HG03439 (cell line): ENCODE measurements at regions not wholly inside any gene's neighbourhood (a gene's known extent, or its start where the extent isn't known, plus 50 kb on each side); places are given as distances from the start of the nearest gene placed in this dataset.
"Not testable (repeated sequence)": the region's sequence is repeated elsewhere in the genome, so short reads cannot be mapped to it uniquely, and the experiment has no call there.

Experiments
- ATAC-seq: cut with Tn5 transposase; IDR thresholded peaks from one replicate; pipeline ENCODE4 v1.9.1; 2021; ENCODE audit warnings: mild to moderate bottlenecking, moderate library complexity; ENCODE audit not compliant: unreplicated experiment

- no peak for ATAC-seq
Measured at GRCh38 chr6:168943231-168943905, 310.3 kb downstream of the THBS2 start.

GRCh38 chr6:168942646-168943045 lies 311.0 kb downstream of the THBS2 start:
- ATAC-seq: no peak

DNA sequence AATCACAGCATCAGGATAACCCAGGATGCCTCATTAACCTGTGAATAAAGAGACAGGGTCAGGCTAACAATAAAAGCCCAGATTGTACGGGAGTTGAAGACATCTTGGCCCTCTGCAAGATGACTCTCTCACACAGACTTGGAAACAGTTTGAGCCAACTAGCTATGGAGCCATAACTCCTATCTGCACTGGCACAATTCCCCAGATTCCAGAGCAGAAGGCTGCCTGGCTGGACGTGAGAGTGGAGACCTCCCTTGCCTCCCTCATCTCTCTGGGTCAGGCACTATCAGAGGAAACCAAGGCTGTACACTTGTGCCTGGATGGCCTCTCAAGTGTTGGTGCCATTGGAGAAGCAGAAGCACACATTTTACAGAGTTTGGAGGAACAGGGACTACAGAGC lies 312.6 kb downstream of the THBS2 start:
- no peak for ATAC-seq

GRCh38 chr6:168939796-168940195 lies 313.9 kb downstream of the THBS2 start:
- no peak for ATAC-seq

DNA sequence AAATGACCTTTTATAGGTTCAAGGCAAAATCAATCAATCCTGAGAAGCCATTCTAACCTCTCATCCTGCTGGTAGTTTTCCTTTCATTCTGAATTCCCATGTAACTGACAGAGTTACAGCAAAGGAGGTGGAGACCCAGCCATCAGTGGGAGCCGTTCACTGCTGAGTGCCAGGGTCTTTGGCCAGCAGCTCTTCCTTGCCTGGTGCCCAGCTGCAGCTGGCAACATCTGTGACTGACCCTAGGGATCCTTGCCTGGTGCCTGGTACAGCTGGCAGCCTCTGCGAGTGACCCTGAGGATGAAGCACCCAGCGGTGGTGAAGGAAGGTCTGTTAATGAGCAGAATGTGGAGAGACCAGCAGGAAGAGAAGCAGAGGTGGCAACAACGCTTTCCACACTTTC lies 314.6 kb downstream of the THBS2 start:
- ATAC-seq: no peak

GRCh38 chr6:168938546-168938945 lies 315.1 kb downstream of the THBS2 start:
- no peak for ATAC-seq

DNA sequence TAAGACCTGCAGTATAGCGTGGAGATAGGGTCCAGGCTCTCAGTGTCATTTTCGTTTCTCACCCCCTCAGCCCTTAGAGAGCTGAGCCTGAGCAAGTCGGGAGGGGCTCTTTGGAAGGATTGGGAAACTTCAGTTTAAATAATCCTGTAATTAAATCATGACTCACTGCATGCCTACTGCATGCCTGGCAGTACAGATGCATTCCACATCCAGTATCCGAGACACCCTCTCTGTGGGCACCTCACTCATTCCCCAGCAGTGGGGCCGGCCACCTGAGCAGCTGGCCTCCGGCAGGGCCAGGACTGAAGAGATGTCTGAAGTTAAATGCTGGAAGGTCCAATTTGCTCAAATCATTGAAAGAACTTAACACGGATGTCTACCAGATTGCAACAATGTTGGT lies 316.6 kb downstream of the THBS2 start:
- no peak for ATAC-seq

DNA sequence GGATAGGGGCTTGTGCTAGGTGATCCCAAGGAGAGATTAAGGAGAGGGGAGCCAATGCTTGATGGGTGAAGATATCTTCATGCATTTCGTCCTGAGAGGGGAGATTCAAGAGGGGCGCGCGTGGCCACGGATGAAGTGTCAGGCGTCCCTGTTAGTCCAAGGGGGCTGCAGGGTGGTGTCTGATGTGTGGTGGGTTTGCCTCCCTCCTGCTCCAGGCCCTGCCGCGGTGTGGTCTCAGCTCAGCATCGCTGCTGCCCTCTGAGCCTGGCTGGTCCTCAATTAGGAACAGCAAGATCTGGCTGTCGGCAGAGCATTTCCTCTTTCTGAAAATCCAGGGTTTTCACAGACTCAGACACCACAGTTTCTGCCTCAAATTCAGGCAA lies 318.0 kb downstream of the THBS2 start:
- no peak for ATAC-seq

DNA sequence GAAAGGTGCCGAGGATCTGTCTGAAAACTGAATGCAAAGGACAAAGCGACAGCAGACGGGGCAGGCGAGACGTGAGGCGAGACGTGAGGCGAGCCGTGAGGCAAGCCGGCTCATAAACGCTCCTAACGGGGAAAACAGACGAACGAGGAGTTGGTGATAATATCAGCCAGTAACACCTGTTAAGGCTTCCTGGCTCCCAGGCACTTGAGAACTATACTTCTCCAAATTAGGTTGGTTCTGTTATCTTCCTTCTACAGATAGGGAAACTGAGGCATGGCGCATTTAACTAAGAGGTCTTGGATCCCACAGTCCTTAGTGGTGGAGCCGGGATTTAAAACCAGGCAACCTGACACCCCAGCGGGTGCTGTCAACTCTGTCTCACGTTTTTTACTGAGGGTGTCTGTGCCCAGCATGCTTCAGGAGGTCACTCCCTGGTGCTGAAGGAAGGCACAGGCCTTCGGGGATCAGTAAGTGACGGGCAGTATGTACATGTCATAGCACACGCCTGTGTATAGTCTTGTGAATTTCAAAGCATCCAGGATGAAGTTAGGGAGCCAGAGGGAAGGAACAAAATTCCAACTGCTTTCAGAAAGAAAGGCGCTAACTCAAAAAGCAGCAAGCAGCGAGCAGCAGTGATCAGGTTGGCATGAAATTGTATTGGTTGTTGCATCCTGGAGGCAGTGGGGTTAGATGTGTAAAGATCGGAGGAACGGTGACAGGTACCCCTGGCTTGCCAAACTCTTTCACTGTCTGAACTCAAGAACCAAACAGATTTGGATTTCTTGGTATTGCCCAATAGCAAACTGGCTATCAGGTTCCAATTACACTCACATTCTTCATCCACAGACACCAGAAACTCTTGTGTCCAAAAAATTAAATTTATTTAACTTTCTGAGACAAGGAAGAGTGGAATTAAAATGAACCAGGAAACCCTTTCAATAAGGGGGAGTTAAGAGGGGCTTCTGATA lies 318.7 kb downstream of the THBS2 start:
- ATAC-seq: no peak

GRCh38 chr6:168932171-168932570 lies 321.5 kb downstream of the THBS2 start:
- ATAC-seq: not testable (repeated sequence)

DNA sequence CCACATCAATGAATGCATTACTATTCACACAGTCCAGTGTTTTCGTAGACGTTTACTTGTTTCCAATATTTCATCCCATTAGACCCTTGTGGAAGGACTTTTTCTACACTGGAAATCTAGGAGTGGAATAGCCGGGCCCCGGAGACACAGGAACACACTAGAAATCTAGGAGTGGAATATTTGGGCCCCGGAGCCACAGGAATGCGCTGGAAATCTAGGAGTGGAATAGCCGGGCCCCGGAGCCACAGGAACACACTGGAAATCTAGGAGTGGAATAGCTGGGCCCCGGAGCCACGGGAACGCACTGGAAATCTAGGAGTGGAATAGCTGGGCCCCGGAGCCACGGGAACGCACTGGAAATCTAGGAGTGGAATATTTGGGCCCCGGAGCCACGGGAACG lies 322.6 kb downstream of the THBS2 start:
- ATAC-seq: not testable (repeated sequence)

DNA sequence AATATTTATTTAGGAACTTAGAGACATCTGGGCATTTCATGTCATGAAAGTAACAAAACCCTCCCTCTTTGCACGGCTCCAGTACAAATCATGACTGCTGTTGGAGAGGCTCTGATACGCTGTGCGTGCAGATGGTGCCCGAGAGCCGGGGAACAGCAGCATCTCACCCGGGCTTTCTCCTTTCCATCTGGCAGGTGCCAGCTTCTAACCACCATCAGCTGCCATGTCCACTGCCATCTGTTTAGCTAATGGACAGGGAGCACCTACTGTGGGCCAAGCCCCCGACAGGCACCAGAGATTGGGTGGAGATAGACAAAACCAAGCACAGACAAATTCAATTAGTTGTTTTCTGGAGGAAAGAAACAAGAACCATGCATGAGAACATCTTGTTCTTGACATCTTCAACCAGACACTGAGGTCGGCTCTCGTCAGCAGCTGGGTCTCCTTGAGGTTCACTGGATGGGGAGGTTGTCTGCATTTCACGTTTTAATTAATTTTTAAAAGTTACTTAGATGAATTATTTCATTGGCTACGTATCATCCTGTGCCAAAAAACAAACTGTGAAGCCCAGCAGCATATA lies 323.7 kb downstream of the THBS2 start:
- ATAC-seq: no peak

GRCh38 chr6:168928012-168928411 lies 325.6 kb downstream of the THBS2 start:
- ATAC-seq: no peak

DNA sequence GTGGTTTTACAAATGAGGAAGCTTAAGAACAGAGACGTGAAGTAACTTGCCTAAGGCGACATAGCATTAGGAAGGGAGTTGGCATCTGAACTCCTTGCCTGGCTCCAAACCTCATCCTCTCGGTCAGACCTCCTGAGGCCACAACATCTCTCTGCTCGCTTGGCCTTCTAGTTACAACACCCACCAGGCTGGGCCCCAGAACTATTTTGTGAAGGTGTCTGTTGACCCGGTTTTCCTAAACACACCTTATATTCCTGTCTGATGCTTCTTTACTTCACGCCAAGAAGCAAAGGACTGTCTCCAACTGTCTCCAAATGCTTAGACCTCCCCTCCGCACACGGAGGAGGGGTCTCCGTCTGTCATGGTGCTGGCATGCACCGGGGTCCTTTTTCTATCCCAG lies 326.6 kb downstream of the THBS2 start:
- ATAC-seq: no peak

GRCh38 chr6:168926306-168926705 lies 327.3 kb downstream of the THBS2 start:
- ATAC-seq: no peak

DNA sequence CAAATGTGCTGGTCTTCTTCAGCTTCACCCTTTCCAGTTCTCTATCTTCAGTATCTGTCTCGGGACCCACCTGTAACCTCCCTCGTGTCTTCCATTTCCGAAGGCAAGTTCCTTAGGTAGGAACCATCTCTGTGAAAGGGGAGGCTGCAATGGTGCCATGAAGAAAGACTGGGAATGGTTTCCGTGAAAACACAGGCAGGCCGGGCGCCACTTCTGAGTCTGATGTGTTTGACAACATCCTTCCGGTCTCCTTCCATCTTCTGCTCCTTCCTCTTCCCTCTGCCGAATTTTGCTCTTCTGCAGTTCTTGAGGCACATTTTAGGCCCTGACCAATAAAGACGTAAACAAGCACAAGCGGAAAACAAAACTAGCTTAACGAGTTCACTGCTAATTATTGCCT lies 328.0 kb downstream of the THBS2 start:
- ATAC-seq: no peak

GRCh38 chr6:168923171-168923570 lies 330.5 kb downstream of the THBS2 start:
- no peak for ATAC-seq

GRCh38 chr6:168922436-168922835 lies 331.2 kb downstream of the THBS2 start:
- ATAC-seq: no peak

DNA sequence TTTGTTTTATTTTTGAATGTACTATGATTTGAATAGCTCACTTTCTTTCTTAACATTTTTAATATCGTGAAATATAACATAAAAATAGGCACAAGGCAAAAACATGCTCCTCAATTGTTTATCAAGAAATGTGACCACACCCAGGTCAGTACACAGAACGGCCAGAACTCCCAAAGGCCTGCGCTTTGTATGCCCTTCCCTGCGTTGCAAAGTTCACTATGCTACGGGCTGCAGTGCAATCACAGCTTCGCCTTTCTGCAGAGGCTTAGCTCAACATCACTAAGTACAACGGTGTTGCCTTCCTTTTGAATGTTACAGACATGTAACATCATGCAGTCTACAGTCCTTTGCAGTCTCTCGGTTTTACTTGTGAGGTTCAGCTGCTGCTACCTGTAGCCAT lies 333.4 kb downstream of the THBS2 start:
- ATAC-seq: no peak

GRCh38 chr6:168919470-168920179 lies 334.0 kb downstream of the THBS2 start:
- no peak for ATAC-seq

DNA sequence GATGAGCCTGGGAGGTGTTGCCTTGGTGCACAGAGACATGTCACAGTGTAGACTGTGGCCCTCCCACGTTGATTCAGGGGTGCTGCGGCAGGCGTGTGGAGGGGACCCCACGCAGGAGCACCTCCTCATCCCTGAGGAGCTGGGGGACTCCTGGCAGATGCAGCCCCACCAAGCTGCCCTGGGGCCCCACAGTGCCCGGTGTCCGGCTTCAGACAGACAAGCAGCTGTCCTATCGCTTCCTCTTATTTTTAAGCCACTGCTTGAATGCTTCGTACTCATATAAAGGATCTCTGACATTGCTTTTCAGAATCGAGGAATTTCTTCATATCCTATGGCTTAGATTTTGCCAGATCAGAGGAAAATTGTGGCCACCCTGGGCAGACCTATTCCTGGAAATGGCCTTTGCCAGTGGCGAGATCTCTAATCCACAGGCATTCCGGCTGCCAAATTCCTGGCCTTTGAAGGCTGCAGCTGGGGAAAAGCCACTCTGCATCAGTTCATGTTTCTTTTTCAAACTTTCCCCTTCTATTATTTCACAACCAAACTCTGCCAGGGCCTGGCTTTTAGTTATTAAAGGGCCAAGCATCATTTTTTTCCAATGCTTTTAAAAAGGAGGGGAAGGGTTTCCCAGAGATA lies 337.0 kb downstream of the THBS2 start:
- ATAC-seq: no peak
